ENCODE measurements at regions not wholly inside any gene's neighbourhood (a gene's known extent, or its start where the extent isn't known, plus 50 kb on each side); places are given as distances from the start of the nearest gene placed in this dataset.

DNA sequence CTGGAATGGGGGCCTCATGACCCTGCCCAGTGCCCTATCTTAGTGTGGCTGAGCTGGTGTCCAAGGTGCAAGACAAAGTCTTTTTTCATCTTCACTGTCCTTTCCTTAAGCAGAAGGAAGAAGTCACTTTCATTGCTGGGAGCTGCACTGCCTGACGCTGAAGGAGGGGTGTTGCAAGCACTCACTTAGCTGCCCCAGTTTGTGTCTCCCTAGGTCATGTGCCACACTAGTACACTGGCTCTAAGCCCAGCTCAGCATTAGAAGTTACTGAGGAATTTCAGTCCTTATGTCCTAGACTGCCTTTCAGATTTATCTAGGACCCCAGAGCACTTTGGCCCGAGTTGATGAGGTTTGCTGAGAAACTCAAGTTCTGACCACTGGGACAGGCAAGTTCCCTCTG is 952.0 kb upstream of the USP15 start:
- no peak for TF ChIP-seq FOXK2 (IDR thresholded peaks at IDR 0.05)
- TF ChIP-seq L3MBTL2 (conservative IDR thresholded peaks at IDR 0.05), result no peak
- TF ChIP-seq ELF4 (IDR thresholded peaks at IDR 0.05), result no peak

Data from HEK293T (cell line).